Hematopoietic multipotent progenitor cell treated with erythropoietin and hydrocortisone succinate and interleukin-3 and kit ligand, for 6 days (in vitro differentiated cells): ENCODE measurements at regions not wholly inside any gene's neighbourhood (a gene's known extent, or its start where the extent isn't known, plus 50 kb on each side); places are given as distances from the start of the nearest gene placed in this dataset.
A peak's percentile ranks its signal among the peaks of the same experiment; 100 is the strongest.
"Not testable (repeated sequence)": the region's sequence is repeated elsewhere in the genome, so short reads cannot be mapped to it uniquely, and the experiment has no call there.

Experiments
- DNase-seq: peaks from one replicate; pipeline ENCODE4 v3.0.0-alpha.2; 2015

- no peak for DNase-seq
Observed at GRCh38 chr5:75940418-75940817, 142.8 kb upstream of the SV2C start.

- no peak for DNase-seq
Observed at GRCh38 chr5:75935572-75935971, 147.6 kb upstream of the SV2C start.

- peak; percentile 5 for DNase-seq
Observed at GRCh38 chr5:75933489-75933888, 149.7 kb upstream of the SV2C start.

- DNase-seq: no peak
Observed at GRCh38 chr5:75931175-75931574, 152.0 kb upstream of the SV2C start.

GRCh38 chr5:75928992-75929391 lies 154.2 kb upstream of the SV2C start:
- DNase-seq: no peak

GRCh38 chr5:75922480-75922879 lies 160.7 kb upstream of the SV2C start:
- no peak for DNase-seq

- no peak for DNase-seq
Observed at GRCh38 chr5:75921011-75921410, 162.2 kb upstream of the SV2C start.

- no peak for DNase-seq
Observed at GRCh38 chr5:75916144-75916543, 167.0 kb upstream of the SV2C start.

- no peak for DNase-seq
Observed at GRCh38 chr5:75909223-75909622, 174.0 kb upstream of the SV2C start.

- no peak for DNase-seq
Observed at GRCh38 chr5:75907651-75908050, 175.5 kb upstream of the SV2C start.

- DNase-seq: no peak
Observed at GRCh38 chr5:75894482-75894881, 177.2 kb upstream of the POC5 start.

GRCh38 chr5:75891736-75892135 lies 174.5 kb upstream of the POC5 start:
- no peak for DNase-seq

- DNase-seq: no peak
Observed at GRCh38 chr5:75891020-75891419, 173.8 kb upstream of the POC5 start.

GRCh38 chr5:75890546-75890945 lies 173.3 kb upstream of the POC5 start:
- no peak for DNase-seq

GRCh38 chr5:75886706-75887105 lies 169.5 kb upstream of the POC5 start:
- DNase-seq: no peak

GRCh38 chr5:75885849-75886596 lies 168.8 kb upstream of the POC5 start:
- DNase-seq: peak; percentile 12

- no peak for DNase-seq
Observed at GRCh38 chr5:75885321-75885720, 168.1 kb upstream of the POC5 start.

GRCh38 chr5:75869891-75870290 lies 152.7 kb upstream of the POC5 start:
- DNase-seq: no peak

- DNase-seq: no peak
Observed at GRCh38 chr5:75862872-75863271, 145.6 kb upstream of the POC5 start.

- not testable (repeated sequence) for DNase-seq
Observed at GRCh38 chr5:75859621-75860020, 142.4 kb upstream of the POC5 start.

- DNase-seq: no peak
Observed at GRCh38 chr5:75856056-75856455, 138.8 kb upstream of the POC5 start.

GRCh38 chr5:75848077-75848476 lies 130.8 kb upstream of the POC5 start:
- no peak for DNase-seq

- DNase-seq: peak; percentile 10
Observed at GRCh38 chr5:75847561-75848021, 130.4 kb upstream of the POC5 start.

- no peak for DNase-seq
Observed at GRCh38 chr5:75844301-75844700, 127.1 kb upstream of the POC5 start.

- DNase-seq: no peak
Observed at GRCh38 chr5:75843319-75843718, 126.1 kb upstream of the POC5 start.
